ENCODE measurements at regions not wholly inside any gene's neighbourhood (a gene's known extent, or its start where the extent isn't known, plus 50 kb on each side); places are given as distances from the start of the nearest gene placed in this dataset.

DNA sequence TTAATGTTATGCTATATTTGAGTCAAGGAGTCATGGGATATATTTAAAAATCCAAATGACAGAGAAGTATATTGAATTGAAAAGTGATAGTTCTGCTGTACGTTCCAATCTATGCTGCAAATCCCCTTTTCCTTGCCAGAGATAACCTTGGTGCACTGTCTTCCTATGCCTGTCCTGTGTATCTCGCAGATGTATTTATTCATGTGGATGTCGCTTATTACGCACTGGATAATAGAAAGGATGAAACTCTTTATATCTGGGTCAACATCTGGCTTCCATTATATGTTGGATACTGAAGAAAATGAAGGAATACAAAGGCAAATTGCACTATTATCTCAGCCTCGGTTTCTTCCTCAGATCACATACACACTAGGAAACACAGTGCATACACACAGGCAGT, 331.3 kb downstream of the BCKDHB start:
- TF ChIP-seq, protein P1, sequence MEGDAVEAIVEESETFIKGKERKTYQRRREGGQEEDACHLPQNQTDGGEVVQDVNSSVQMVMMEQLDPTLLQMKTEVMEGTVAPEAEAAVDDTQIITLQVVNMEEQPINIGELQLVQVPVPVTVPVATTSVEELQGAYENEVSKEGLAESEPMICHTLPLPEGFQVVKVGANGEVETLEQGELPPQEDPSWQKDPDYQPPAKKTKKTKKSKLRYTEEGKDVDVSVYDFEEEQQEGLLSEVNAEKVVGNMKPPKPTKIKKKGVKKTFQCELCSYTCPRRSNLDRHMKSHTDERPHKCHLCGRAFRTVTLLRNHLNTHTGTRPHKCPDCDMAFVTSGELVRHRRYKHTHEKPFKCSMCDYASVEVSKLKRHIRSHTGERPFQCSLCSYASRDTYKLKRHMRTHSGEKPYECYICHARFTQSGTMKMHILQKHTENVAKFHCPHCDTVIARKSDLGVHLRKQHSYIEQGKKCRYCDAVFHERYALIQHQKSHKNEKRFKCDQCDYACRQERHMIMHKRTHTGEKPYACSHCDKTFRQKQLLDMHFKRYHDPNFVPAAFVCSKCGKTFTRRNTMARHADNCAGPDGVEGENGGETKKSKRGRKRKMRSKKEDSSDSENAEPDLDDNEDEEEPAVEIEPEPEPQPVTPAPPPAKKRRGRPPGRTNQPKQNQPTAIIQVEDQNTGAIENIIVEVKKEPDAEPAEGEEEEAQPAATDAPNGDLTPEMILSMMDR (IDR thresholded peaks at IDR 0.05; ENCODE audit: insufficient read depth, low read length), result no peak
- TF ChIP-seq POLR2AphosphoS5 (IDR thresholded peaks at IDR 0.05; ENCODE audit: low read depth), result no peak
- TF ChIP-seq GABPA (IDR thresholded peaks at IDR 0.05; ENCODE audit: low read depth), result no peak

Data from HL-60 (cell line).